Panc1 (cell line): ENCODE measurements at regions not wholly inside any gene's neighbourhood (a gene's known extent, or its start where the extent isn't known, plus 50 kb on each side); places are given as distances from the start of the nearest gene placed in this dataset.

ENCODE experiments used
- ATAC-seq: fragments of 200-7000 bp; cut with Tn5 transposase; 2 replicates; pipeline ENCODE4 v1.9.1; 2020; ENCODE audit warnings: mild to moderate bottlenecking, moderate library complexity
- BruUV-seq: library from RNA; stranded (reverse); fragments of 400-500 nt; replicated peaks from 2 replicates; lab custom pipeline; 2021; lab: Mats Ljungman, UMichigan
- CTCF ChIA-PET: fragments of 300-600 bp; sonication (Branson Sonifier 250); formaldehyde crosslinking; loops from one replicate; lab custom pipeline; 2022; ENCODE audit warnings: antibody characterized with exemption; lab: Charles Lee
- POLR2A ChIA-PET: fragments of 300-600 bp; sonication (Branson Sonifier 250); formaldehyde crosslinking; loops from one replicate; lab custom pipeline; 2022; ENCODE audit warnings: antibody characterized with exemption; lab: Charles Lee
- DNase-seq: peaks from one replicate; pipeline ENCODE4 v3.0.0-alpha.2; 2010; ENCODE audit warnings: low read depth, low spot score
- H3K27ac ChIP-seq: 2 replicates; pipeline ENCODE4 v1.5.1; 2011; ENCODE audit warnings: mild to moderate bottlenecking, low read length, inconsistent platforms
- H3K27me3 ChIP-seq: fragments of 200-500 bp; sonication (Bioruptor generic); 2 replicates; pipeline ENCODE4 v1.6.0; 2014; ENCODE audit warnings: low read length, inconsistent platforms; ENCODE audit not compliant: control insufficient read depth, insufficient read depth
- H3K36me3 ChIP-seq: fragments of 200-500 bp; sonication (Bioruptor generic); 2 replicates; pipeline ENCODE4 v1.5.1; 2014; ENCODE audit warnings: inconsistent platforms, mild to moderate bottlenecking, low read length, moderate library complexity; ENCODE audit not compliant: control insufficient read depth, insufficient read depth
- H3K4me1 ChIP-seq: 2 replicates; pipeline ENCODE4 v1.5.1; 2011; ENCODE audit warnings: inconsistent platforms, mild to moderate bottlenecking, low read length, moderate library complexity; ENCODE audit not compliant: control insufficient read depth, insufficient read depth
- H3K4me3 ChIP-seq, 2 experiments: 2 replicates each; pipeline ENCODE4 v1.5.1; 2011 to 2012; ENCODE audit warnings: low read depth in 2 of 2, low read length in 2 of 2, mild to moderate bottlenecking in 2 of 2, inconsistent platforms in 1 of 2, moderate library complexity in 1 of 2
- H3K9me3 ChIP-seq: fragments of 200-500 bp; sonication (Bioruptor generic); 2 replicates; pipeline ENCODE4 v1.5.1; 2014; ENCODE audit warnings: low read depth, mild to moderate bottlenecking, inconsistent platforms, low read length, moderate library complexity; ENCODE audit not compliant: control insufficient read depth, insufficient read depth
- POLR2AphosphoS5 ChIP-seq: IDR thresholded peaks from 2 replicates; pipeline ENCODE4 v1.6.1; 2012; ENCODE audit warnings: mild to moderate bottlenecking, low read depth, low read length, moderate library complexity
- REST ChIP-seq, 2 experiments: IDR thresholded peaks; 2 replicates each; pipeline ENCODE4 v1.6.1; 2011 to 2012; ENCODE audit warnings: low read depth in 2 of 2, control low read depth in 1 of 2, low read length in 1 of 2, mild to moderate bottlenecking in 1 of 2, moderate library complexity in 1 of 2; ENCODE audit not compliant: insufficient read depth in 1 of 2
- SIN3A ChIP-seq: IDR thresholded peaks from 2 replicates; pipeline ENCODE4 v1.6.1; 2012; ENCODE audit warnings: low read depth, mild to moderate bottlenecking, low read length, moderate library complexity, borderline replicate concordance; ENCODE audit not compliant: insufficient read depth
- TCF7L2 ChIP-seq: IDR thresholded peaks from 2 replicates; pipeline ENCODE4 v1.6.1; 2011; ENCODE audit warnings: mild to moderate bottlenecking, low read depth, low read length, inconsistent platforms
- in situ Hi-C: cut with HindIII; loops from 2 replicates; pipeline ENCODE4 v1.10.0; 2016; ENCODE audit warnings: low sequenced_read_pairs, low pct_unique_long_range_greater_than_20kb
- intact Hi-C: fragments of 100-400 bp; cut with micrococcal nuclease; formaldehyde crosslinking; loops from one replicate; pipeline ENCODE4 v1.10.0; 2022; ENCODE audit not compliant: unreplicated experiment
- TF ChIP-seq, protein P1 (sequence below): fragments of 450-650 bp; IDR thresholded peaks from 2 replicates; pipeline ENCODE4 v1.5.1; 2017; ENCODE audit warnings: mild to moderate bottlenecking

GRCh38 chr12:125890971-125891370, 825.7 kb downstream of the AACS start:
- Histone ChIP-seq H3K4me3 (no peak overlapping the region), H3K4me1 (no peaks in the 10 kb centered on the region), H3K27ac (no peak overlapping the region), H3K27me3 (no peaks in the 10 kb centered on the region), H3K36me3 (no peaks in the 10 kb centered on the region), H3K9me3 (no peaks in the 10 kb centered on the region)
- in situ Hi-C loops: no loop called here
- intact Hi-C loops: no loop called here
- no TSS peak for BruUV-seq
- ATAC-seq (no peak), DNase-seq (no peak)
- ChIA-PET POLR2A (no interaction called here), CTCF (no interaction called here)
- TF ChIP-seq, protein P1, sequence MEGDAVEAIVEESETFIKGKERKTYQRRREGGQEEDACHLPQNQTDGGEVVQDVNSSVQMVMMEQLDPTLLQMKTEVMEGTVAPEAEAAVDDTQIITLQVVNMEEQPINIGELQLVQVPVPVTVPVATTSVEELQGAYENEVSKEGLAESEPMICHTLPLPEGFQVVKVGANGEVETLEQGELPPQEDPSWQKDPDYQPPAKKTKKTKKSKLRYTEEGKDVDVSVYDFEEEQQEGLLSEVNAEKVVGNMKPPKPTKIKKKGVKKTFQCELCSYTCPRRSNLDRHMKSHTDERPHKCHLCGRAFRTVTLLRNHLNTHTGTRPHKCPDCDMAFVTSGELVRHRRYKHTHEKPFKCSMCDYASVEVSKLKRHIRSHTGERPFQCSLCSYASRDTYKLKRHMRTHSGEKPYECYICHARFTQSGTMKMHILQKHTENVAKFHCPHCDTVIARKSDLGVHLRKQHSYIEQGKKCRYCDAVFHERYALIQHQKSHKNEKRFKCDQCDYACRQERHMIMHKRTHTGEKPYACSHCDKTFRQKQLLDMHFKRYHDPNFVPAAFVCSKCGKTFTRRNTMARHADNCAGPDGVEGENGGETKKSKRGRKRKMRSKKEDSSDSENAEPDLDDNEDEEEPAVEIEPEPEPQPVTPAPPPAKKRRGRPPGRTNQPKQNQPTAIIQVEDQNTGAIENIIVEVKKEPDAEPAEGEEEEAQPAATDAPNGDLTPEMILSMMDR: no peak
- TF ChIP-seq POLR2AphosphoS5 (no peak), REST (IDR thresholded peaks at IDR 0.05; ENCODE audit: insufficient read depth in 1 of 2, low read depth in 2 of 2, low read length in 1 of 2) (no peak), TCF7L2 (no peak), SIN3A (no peak)

DNA sequence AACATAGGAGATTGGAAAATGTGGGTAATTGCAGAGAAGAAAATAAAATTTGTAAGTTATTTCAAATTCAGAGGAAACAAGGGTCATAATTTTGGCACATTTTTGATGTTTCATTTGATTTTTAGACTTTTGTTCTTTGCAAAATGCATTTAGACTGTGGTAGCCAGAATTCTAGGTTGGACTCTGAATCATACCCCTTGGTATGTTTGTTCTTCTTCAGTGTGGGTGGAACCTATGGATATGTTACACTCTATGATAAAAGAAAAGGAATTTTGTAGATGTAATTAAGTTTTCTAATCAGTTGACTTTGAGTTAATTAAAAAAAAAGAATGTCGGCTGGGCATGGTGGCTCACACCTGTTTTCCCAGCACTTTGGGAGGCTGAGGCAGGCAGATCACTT, 827.0 kb downstream of the AACS start:
- CTCF ChIA-PET: no interaction called here

GRCh38 chr12:125902991-125903390, 837.8 kb downstream of the AACS start:
- Histone ChIP-seq H3K4me1 (no peaks in the 10 kb centered on the region), H3K4me3 (no peak overlapping the region), H3K36me3 (no peaks in the 10 kb centered on the region), H3K27me3 (no peaks in the 10 kb centered on the region), H3K9me3 (no peaks in the 10 kb centered on the region), H3K27ac (no peak overlapping the region)
- intact Hi-C loops (no loop called here), in situ Hi-C loops (no loop called here)
- CTCF ChIA-PET: no interaction called here
- no peak for TF ChIP-seq POLR2AphosphoS5
- no peak for TF ChIP-seq TCF7L2
- no peak for TF ChIP-seq SIN3A
- TF ChIP-seq, protein P1: no peak
- TF ChIP-seq REST (IDR thresholded peaks at IDR 0.05; ENCODE audit: insufficient read depth in 1 of 2, low read depth in 2 of 2, low read length in 1 of 2): no peak
- DNase-seq (no peak), ATAC-seq (no peak)
- no TSS peak for BruUV-seq
- POLR2A ChIA-PET: no interaction called here

More for the DNA sequence above, 827.0 kb downstream of the AACS start:
- Histone ChIP-seq H3K36me3 (no peaks in the 10 kb centered on the region), H3K4me3 (no peak overlapping the region), H3K9me3 (no peaks in the 10 kb centered on the region), H3K27me3 (no peaks in the 10 kb centered on the region), H3K27ac (no peak overlapping the region), H3K4me1 (no peaks in the 10 kb centered on the region)
- intact Hi-C loops: no loop called here
- in situ Hi-C loops: no loop called here
- ATAC-seq (no peak), DNase-seq (no peak)
- no TSS peak for BruUV-seq
- POLR2A ChIA-PET: no interaction called here
- TF ChIP-seq POLR2AphosphoS5: no peak
